ENCODE measurements at regions not wholly inside any gene's neighbourhood (a gene's known extent, or its start where the extent isn't known, plus 50 kb on each side); places are given as distances from the start of the nearest gene placed in this dataset.

- DNase-seq (ENCODE audit: low read depth, low spot score), result no peak
These were observed 561.5 kb downstream of the BCOR start for GRCh38 chrX:39536211-39536610.

GRCh38 chrX:39541881-39542280 is 555.9 kb downstream of the BCOR start:
- no peak for DNase-seq (ENCODE audit: low read depth, low spot score)

- no peak for DNase-seq (ENCODE audit: low read depth, low spot score)
These were observed 555.4 kb downstream of the BCOR start for GRCh38 chrX:39542316-39542715.

- peak; percentile 57 for DNase-seq (ENCODE audit: low read depth, low spot score)
These were observed 546.9 kb downstream of the BCOR start for GRCh38 chrX:39550795-39551361.

- no peak for DNase-seq (ENCODE audit: low read depth, low spot score)
These were observed 546.0 kb downstream of the BCOR start for GRCh38 chrX:39551762-39552161.

- no peak for DNase-seq (ENCODE audit: low read depth, low spot score)
These were observed 542.3 kb downstream of the BCOR start for GRCh38 chrX:39555431-39555830.

- peak; percentile 19 for DNase-seq (ENCODE audit: low read depth, low spot score)
These were observed 541.7 kb downstream of the BCOR start for GRCh38 chrX:39556056-39556455.

- DNase-seq (ENCODE audit: low read depth, low spot score), result no peak
These were observed 538.5 kb downstream of the BCOR start for GRCh38 chrX:39559229-39559628.

- DNase-seq (ENCODE audit: low read depth, low spot score), result no peak
These were observed 537.5 kb downstream of the BCOR start for GRCh38 chrX:39560271-39560670.

GRCh38 chrX:39563178-39563577 is 534.6 kb downstream of the BCOR start:
- no peak for DNase-seq (ENCODE audit: low read depth, low spot score)

GRCh38 chrX:39564751-39565150 is 533.0 kb downstream of the BCOR start:
- DNase-seq (ENCODE audit: low read depth, low spot score), result peak; percentile 65

- DNase-seq (ENCODE audit: low read depth, low spot score), result no peak
These were observed 523.6 kb downstream of the BCOR start for GRCh38 chrX:39574178-39574577.

GRCh38 chrX:39576041-39576872 is 521.5 kb downstream of the BCOR start:
- peak; percentile 27 for DNase-seq (ENCODE audit: low read depth, low spot score)

- DNase-seq (ENCODE audit: low read depth, low spot score), result no peak
These were observed 520.4 kb downstream of the BCOR start for GRCh38 chrX:39577206-39577984.

GRCh38 chrX:39577985-39578869 is 519.5 kb downstream of the BCOR start:
- no peak for DNase-seq (ENCODE audit: low read depth, low spot score)

- no peak for DNase-seq (ENCODE audit: low read depth, low spot score)
These were observed 517.7 kb downstream of the BCOR start for GRCh38 chrX:39580043-39580442.

- DNase-seq (ENCODE audit: low read depth, low spot score), result no peak
These were observed 516.3 kb downstream of the BCOR start for GRCh38 chrX:39581411-39581810.

GRCh38 chrX:39582091-39582490 is 515.7 kb downstream of the BCOR start:
- no peak for DNase-seq (ENCODE audit: low read depth, low spot score)

- no peak for DNase-seq (ENCODE audit: low read depth, low spot score)
These were observed 514.8 kb downstream of the BCOR start for GRCh38 chrX:39582976-39583375.

GRCh38 chrX:39585808-39586207 is 511.9 kb downstream of the BCOR start:
- no peak for DNase-seq (ENCODE audit: low read depth, low spot score)

GRCh38 chrX:39586359-39586758 is 511.4 kb downstream of the BCOR start:
- DNase-seq (ENCODE audit: low read depth, low spot score), result no peak

- DNase-seq (ENCODE audit: low read depth, low spot score), result no peak
These were observed 506.7 kb downstream of the BCOR start for GRCh38 chrX:39591099-39591498.

All from ELF-1 (cell line).